Retina (tissue), 1 donor: ENCODE measurements at regions not wholly inside any gene's neighbourhood (a gene's known extent, or its start where the extent isn't known, plus 50 kb on each side); places are given as distances from the start of the nearest gene placed in this dataset.
"Not testable (repeated sequence)": the region's sequence is repeated elsewhere in the genome, so short reads cannot be mapped to it uniquely, and the experiment has no call there.

Experiments
- DNase-seq: peaks from one replicate; pipeline ENCODE4 v3.0.0-alpha.2; 2016

- no peak for DNase-seq
Observed at GRCh38 chr20:30594112-30594511, 663.4 kb upstream of the DEFB115 start.

GRCh38 chr20:30595698-30596097, 661.8 kb upstream of the DEFB115 start:
- no peak for DNase-seq

GRCh38 chr20:30597429-30597828, 660.0 kb upstream of the DEFB115 start:
- DNase-seq: not testable (repeated sequence)

- DNase-seq: no peak
Observed at GRCh38 chr20:30598460-30599230, 658.8 kb upstream of the DEFB115 start.

- no peak for DNase-seq
Observed at GRCh38 chr20:30599990-30600389, 657.5 kb upstream of the DEFB115 start.

GRCh38 chr20:30601974-30602373, 655.5 kb upstream of the DEFB115 start:
- no peak for DNase-seq

- no peak for DNase-seq
Observed at GRCh38 chr20:30602424-30602823, 655.0 kb upstream of the DEFB115 start.

GRCh38 chr20:30606990-30607389, 650.5 kb upstream of the DEFB115 start:
- DNase-seq: no peak

- no peak for DNase-seq
Observed at GRCh38 chr20:30610029-30610693, 647.3 kb upstream of the DEFB115 start.

- DNase-seq: no peak
Observed at GRCh38 chr20:30610751-30611150, 646.7 kb upstream of the DEFB115 start.

GRCh38 chr20:30611239-30611984, 646.1 kb upstream of the DEFB115 start:
- DNase-seq: no peak

- DNase-seq: no peak
Observed at GRCh38 chr20:30612344-30612743, 645.1 kb upstream of the DEFB115 start.

GRCh38 chr20:30621346-30621745, 636.1 kb upstream of the DEFB115 start:
- DNase-seq: not testable (repeated sequence)

- DNase-seq: not testable (repeated sequence)
Observed at GRCh38 chr20:30624310-30624709, 633.2 kb upstream of the DEFB115 start.

- not testable (repeated sequence) for DNase-seq
Observed at GRCh38 chr20:30629376-30629775, 628.1 kb upstream of the DEFB115 start.

GRCh38 chr20:30630761-30631160, 626.7 kb upstream of the DEFB115 start:
- no peak for DNase-seq

- not testable (repeated sequence) for DNase-seq
Observed at GRCh38 chr20:30631261-30631789, 626.1 kb upstream of the DEFB115 start.

GRCh38 chr20:30632773-30633172, 624.7 kb upstream of the DEFB115 start:
- DNase-seq: not testable (repeated sequence)

- not testable (repeated sequence) for DNase-seq
Observed at GRCh38 chr20:30641522-30641921, 615.9 kb upstream of the DEFB115 start.

GRCh38 chr20:30660982-30661381, 596.5 kb upstream of the DEFB115 start:
- not testable (repeated sequence) for DNase-seq

- not testable (repeated sequence) for DNase-seq
Observed at GRCh38 chr20:30668418-30668817, 589.0 kb upstream of the DEFB115 start.

GRCh38 chr20:30669330-30670029, 588.0 kb upstream of the DEFB115 start:
- not testable (repeated sequence) for DNase-seq

GRCh38 chr20:30671120-30671519, 586.3 kb upstream of the DEFB115 start:
- DNase-seq: not testable (repeated sequence)
